Naive thymus-derived CD4-positive, alpha-beta T cell (primary cell): ENCODE measurements at regions not wholly inside any gene's neighbourhood (a gene's known extent, or its start where the extent isn't known, plus 50 kb on each side); places are given as distances from the start of the nearest gene placed in this dataset.
A peak's percentile ranks its signal among the peaks of the same experiment; 100 is the strongest.
"Not testable (repeated sequence)": the region's sequence is repeated elsewhere in the genome, so short reads cannot be mapped to it uniquely, and the experiment has no call there.

Experiments
- ATAC-seq: fragments of 150-1000 bp; cut with Tn5 transposase; 2 replicates; pipeline ENCODE4 v1.10.0; 2021; ENCODE audit warnings: mild to moderate bottlenecking, moderate library complexity
- CTCF ChIA-PET: fragments of 350-600 bp; sonication (Branson Sonifier 250); formaldehyde crosslinking; loops from one replicate; lab custom pipeline; 2021; ENCODE audit warnings: antibody characterized with exemption; lab: Charles Lee
- POLR2A ChIA-PET: fragments of 350-600 bp; sonication (Branson Sonifier 250); formaldehyde crosslinking; loops from one replicate; lab custom pipeline; 2021; ENCODE audit warnings: antibody characterized with exemption, inconsistent platforms; lab: Charles Lee
- DNase-seq, 9 donors: peaks; one replicate each; pipeline versions ENCODE4 v3.0.0 to v3.0.0-alpha.2; 2020 to 2022; ENCODE audit warnings: mixed read lengths in 1 of 9
- H3K27ac ChIP-seq: one replicate; pipeline ENCODE4 v1.7.0; 2013; ENCODE audit warnings: mild to moderate bottlenecking, low read depth, low read length, moderate library complexity
- H3K27me3 ChIP-seq, 2 donors: one replicate each; pipeline ENCODE4 v1.7.0; 2013; ENCODE audit warnings: low read length in 2 of 2, mild to moderate bottlenecking in 2 of 2, moderate library complexity in 2 of 2; ENCODE audit not compliant: control insufficient read depth in 2 of 2, insufficient read depth in 2 of 2
- H3K36me3 ChIP-seq, 3 experiments: 1 replicate in 2 of 3; 2 replicates in 1 of 3; pipeline ENCODE4 v1.7.0; 2013; ENCODE audit warnings: low read length in 3 of 3, mild to moderate bottlenecking in 3 of 3, moderate library complexity in 1 of 3; ENCODE audit not compliant: insufficient read depth in 3 of 3, control insufficient read depth in 2 of 3
- H3K4me1 ChIP-seq, 2 donors: one replicate each; pipeline ENCODE4 v1.7.0; 2013; ENCODE audit warnings: low read length in 2 of 2, mild to moderate bottlenecking in 2 of 2, moderate library complexity in 1 of 2; ENCODE audit not compliant: control insufficient read depth in 2 of 2, insufficient read depth in 2 of 2
- H3K4me3 ChIP-seq: 2 replicates; pipeline ENCODE4 v1.7.0; 2013; ENCODE audit warnings: mild to moderate bottlenecking, low read length
- H3K9me3 ChIP-seq, 3 experiments: 1 replicate in 2 of 3; 2 replicates in 1 of 3; pipeline ENCODE4 v1.7.0; 2013; ENCODE audit warnings: low read length in 3 of 3; ENCODE audit not compliant: control insufficient read depth in 2 of 3
- H3K27ac Mint-ChIP-seq, 9 donors: one replicate each; pipeline ENCODE4 v1.8.0; 2020 to 2022; ENCODE audit warnings: mixed read lengths in 9 of 9, mild to moderate bottlenecking in 8 of 9, moderate library complexity in 5 of 9, inconsistent platforms in 2 of 9
- H3K27me3 Mint-ChIP-seq, 5 donors: one replicate each; pipeline ENCODE4 v1.8.0; 2021 to 2022; ENCODE audit warnings: mixed read lengths in 5 of 5, mild to moderate bottlenecking in 1 of 5
- H3K36me3 Mint-ChIP-seq, 5 donors: one replicate each; pipeline ENCODE4 v1.8.0; 2020 to 2022; ENCODE audit warnings: mixed read lengths in 5 of 5, mild to moderate bottlenecking in 3 of 5, inconsistent platforms in 1 of 5
- H3K4me1 Mint-ChIP-seq, 7 donors: one replicate each; pipeline ENCODE4 v1.8.0; 2020 to 2022; ENCODE audit warnings: mixed read lengths in 7 of 7, mild to moderate bottlenecking in 3 of 7, inconsistent platforms in 1 of 7
- H3K4me3 Mint-ChIP-seq, 10 donors: one replicate each; pipeline ENCODE4 v1.8.0; 2020 to 2022; ENCODE audit warnings: mild to moderate bottlenecking in 10 of 10, mixed read lengths in 10 of 10, moderate library complexity in 6 of 10, inconsistent platforms in 2 of 10
- H3K9me3 Mint-ChIP-seq, 11 donors: one replicate each; pipeline ENCODE4 v1.8.0; 2020 to 2022; ENCODE audit warnings: mixed read lengths in 11 of 11, mild to moderate bottlenecking in 4 of 11, inconsistent platforms in 1 of 11, moderate library complexity in 1 of 11
- intact Hi-C, 2 donors: fragments of 100-400 bp; cut with micrococcal nuclease; formaldehyde crosslinking; loops; one replicate each; pipeline ENCODE4 v1.15.1; 2023

GRCh38 chr1:610538-610937, 75.9 kb downstream of the OR4F16 start:
- H3K4me1 ChIP-seq, H3K4me3 ChIP-seq, H3K27me3 ChIP-seq, H3K9me3 Mint-ChIP-seq, H3K27ac Mint-ChIP-seq, CTCF ChIA-PET, H3K36me3 ChIP-seq, H3K4me3 Mint-ChIP-seq, H3K27ac ChIP-seq, H3K27me3 Mint-ChIP-seq, H3K4me1 Mint-ChIP-seq, H3K9me3 ChIP-seq, H3K36me3 Mint-ChIP-seq, POLR2A ChIA-PET, DNase-seq, ATAC-seq, intact Hi-C loops: not testable (repeated sequence)

- H3K36me3 ChIP-seq, H3K4me1 Mint-ChIP-seq, H3K27ac ChIP-seq, ATAC-seq, H3K4me3 Mint-ChIP-seq, H3K27me3 ChIP-seq, CTCF ChIA-PET, H3K4me3 ChIP-seq, H3K4me1 ChIP-seq, intact Hi-C loops, H3K27me3 Mint-ChIP-seq, H3K27ac Mint-ChIP-seq, H3K9me3 ChIP-seq, DNase-seq, H3K36me3 Mint-ChIP-seq, POLR2A ChIA-PET, H3K9me3 Mint-ChIP-seq: not testable (repeated sequence)
Measured at GRCh38 chr1:609161-609560, 77.3 kb downstream of the OR4F16 start.

- H3K27ac ChIP-seq, H3K36me3 Mint-ChIP-seq, H3K27me3 Mint-ChIP-seq, H3K27me3 ChIP-seq, ATAC-seq, POLR2A ChIA-PET, H3K4me1 Mint-ChIP-seq, H3K9me3 Mint-ChIP-seq, H3K4me1 ChIP-seq, CTCF ChIA-PET, H3K36me3 ChIP-seq, H3K9me3 ChIP-seq, H3K27ac Mint-ChIP-seq, intact Hi-C loops, H3K4me3 ChIP-seq: not testable (repeated sequence)
- peak overlapping the region in 6 of 10 donors; percentile 26 to 72 (median 52) for H3K4me3 Mint-ChIP-seq
- DNase-seq = peak in 7 of 9 donors; percentile 7 to 42 (median 33)
Measured at GRCh38 chr1:605279-605678, 81.2 kb downstream of the OR4F16 start.

GRCh38 chr1:588211-588610, 98.2 kb downstream of the OR4F16 start:
- H3K27ac ChIP-seq, DNase-seq, H3K9me3 ChIP-seq, H3K4me3 ChIP-seq, H3K9me3 Mint-ChIP-seq, POLR2A ChIA-PET, H3K4me1 ChIP-seq, H3K27me3 ChIP-seq, CTCF ChIA-PET, intact Hi-C loops, H3K36me3 Mint-ChIP-seq, H3K36me3 ChIP-seq, H3K4me3 Mint-ChIP-seq, ATAC-seq, H3K27me3 Mint-ChIP-seq, H3K4me1 Mint-ChIP-seq, H3K27ac Mint-ChIP-seq: not testable (repeated sequence)

GRCh38 chr1:585992-586391, 100.5 kb downstream of the OR4F16 start:
- H3K36me3 Mint-ChIP-seq, ATAC-seq, H3K27ac ChIP-seq, H3K4me1 ChIP-seq, CTCF ChIA-PET, H3K4me1 Mint-ChIP-seq, H3K4me3 Mint-ChIP-seq, H3K36me3 ChIP-seq, H3K27me3 Mint-ChIP-seq, H3K9me3 Mint-ChIP-seq, H3K9me3 ChIP-seq, H3K27me3 ChIP-seq, POLR2A ChIA-PET, H3K4me3 ChIP-seq, H3K27ac Mint-ChIP-seq, intact Hi-C loops: not testable (repeated sequence)
- peak; percentile 12 to 72 (median 45) for DNase-seq
